ENCODE measurements at regions not wholly inside any gene's neighbourhood (a gene's known extent, or its start where the extent isn't known, plus 50 kb on each side); places are given as distances from the start of the nearest gene placed in this dataset.
"Not testable (repeated sequence)": the region's sequence is repeated elsewhere in the genome, so short reads cannot be mapped to it uniquely, and the experiment has no call there.

DNA sequence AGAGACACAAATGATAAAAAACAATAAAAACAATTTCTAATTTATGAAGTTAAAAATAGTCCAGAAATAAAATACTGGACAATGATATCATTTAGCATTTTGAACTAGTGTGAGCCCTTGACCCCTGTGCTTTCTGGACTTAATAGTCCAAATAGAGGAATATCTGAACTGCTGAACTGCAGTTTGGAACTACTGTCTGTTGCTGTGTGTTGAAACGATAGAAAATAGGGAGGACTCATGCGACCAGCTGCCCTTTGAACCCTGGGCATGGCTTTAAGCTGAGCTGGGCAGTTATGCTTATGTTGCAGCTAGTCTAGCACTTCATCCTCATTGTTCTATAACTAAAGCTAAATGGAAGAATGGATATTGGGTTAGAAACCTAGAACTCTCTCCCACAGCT, 99.5 kb downstream of the FMR1NB start:
- no peak for DNase-seq

DNA sequence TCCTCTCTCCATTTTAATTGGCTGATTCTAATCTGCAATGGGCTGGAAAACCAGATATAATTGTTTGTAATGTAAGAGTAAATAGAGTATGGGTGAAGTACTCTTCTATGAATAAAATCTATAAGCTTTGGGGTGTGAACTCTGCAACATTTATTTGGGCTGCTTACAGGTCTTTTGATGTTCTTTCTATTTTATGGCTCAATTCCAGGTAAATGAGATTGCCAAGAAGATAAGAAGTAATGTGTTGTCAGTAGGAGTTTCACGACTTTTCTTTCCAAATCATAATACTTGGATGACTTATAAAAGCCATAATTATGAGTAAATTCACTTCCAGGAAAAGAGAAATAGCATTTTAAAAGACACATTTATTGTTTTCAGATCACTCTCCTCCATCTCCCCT, 103.5 kb downstream of the FMR1NB start:
- DNase-seq: no peak

DNA sequence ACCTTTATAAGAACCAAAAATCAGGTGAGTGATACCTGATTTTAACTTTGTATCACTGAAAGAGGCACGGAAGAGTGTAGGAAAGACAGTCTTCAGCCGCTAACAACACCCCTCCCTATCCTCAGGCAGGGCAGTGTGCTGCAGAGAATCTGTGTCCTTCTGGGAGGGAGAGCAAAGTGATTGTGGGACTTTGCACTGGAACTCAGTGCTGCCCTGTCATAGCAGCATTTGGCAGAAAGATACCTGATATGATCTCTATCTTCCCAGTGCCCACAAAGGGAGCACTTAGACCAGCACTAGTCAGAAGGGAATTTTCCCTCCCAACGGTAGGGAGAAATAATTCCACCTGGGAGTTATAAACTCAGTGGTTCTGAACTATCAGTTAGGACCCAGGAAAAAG, 139.0 kb downstream of the FMR1NB start:
- DNase-seq: no peak

DNA sequence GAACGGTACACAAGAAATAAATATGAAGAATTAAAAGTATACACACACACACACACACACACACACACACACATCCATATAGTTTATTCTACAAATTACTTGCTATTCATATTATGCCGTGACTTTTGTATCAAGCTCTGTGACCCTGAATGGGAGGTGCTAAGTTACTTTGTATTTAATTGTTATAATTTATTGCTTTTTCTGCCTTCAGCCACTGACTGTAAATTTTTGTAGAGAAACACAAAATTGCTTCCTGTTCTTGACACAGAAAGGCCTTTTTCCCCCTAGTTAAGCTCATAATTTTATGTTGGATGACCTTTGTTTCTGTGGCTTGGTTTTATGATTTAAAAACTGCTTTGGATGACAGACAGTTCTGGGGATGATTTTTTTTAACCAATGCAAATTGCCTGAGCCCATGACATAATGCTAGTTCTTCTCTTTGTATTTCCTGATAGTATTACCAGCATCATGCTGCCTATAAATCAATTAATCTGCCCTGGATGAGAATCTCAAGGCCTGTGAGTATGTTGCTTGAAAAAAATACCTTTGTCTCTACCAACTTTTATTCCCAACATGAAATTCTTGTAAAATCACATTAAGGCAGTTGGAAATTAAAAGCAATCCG, 140.0 kb downstream of the FMR1NB start:
- no peak for DNase-seq

DNA sequence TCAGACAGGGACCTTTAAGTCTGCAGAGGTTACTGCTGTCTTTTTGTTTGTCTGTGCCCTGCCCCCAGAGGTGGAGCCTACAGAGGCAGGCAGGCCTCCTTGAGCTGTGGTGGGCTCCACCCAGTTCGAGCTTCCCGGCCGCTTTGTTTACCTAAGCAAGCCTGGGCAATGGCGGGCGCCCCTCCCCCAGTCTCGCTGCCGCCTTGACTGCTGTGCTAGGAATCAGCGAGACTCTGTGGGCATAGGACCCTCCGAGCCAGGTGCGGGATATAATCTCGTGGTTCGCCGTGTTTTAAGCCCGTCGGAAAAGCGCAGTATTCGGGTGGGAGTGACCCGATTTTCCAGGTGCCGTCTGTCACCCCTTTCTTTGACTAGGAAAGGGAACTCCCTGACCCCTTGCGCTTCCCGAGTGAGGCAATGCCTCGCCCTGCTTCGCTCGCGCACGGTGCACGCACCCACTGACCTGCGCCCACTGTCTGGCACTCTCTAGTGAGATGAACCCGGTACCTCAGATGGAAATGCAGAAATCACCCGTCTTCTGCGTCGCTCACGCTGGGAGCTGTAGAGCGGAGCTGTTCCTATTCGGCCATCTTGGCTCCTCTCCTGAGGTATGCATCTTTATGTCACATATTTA, 147.9 kb downstream of the FMR1NB start:
- not testable (repeated sequence) for DNase-seq

DNA sequence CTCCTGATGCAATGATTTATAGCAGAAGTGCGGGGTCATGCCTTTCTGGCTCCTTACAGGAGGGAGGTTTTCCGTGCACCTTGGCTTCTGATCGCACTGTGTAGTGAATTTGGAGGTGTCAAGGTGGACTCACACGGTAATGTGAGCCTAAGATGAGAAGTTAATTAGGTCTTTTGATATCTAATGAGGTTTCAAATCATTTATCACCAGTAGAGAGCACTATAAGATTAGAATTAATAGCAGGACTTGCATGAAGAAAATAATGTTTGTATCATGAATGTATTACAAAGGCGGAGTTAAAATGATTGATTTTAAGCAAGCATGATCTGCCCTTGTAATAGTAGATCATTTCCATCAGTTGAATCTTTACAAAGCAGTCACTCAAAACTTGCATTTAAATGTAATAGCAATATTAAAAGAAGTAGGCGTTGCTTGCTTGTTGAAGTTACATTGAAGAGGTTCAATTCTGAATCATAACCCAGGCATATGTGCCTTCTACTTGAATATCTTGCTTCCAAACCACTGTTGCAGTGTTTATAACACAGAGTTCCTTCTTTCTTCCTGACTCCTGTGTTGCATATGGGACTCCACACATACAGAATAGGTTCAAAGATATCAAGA, 152.1 kb downstream of the FMR1NB start:
- DNase-seq: peak; percentile 9

DNA sequence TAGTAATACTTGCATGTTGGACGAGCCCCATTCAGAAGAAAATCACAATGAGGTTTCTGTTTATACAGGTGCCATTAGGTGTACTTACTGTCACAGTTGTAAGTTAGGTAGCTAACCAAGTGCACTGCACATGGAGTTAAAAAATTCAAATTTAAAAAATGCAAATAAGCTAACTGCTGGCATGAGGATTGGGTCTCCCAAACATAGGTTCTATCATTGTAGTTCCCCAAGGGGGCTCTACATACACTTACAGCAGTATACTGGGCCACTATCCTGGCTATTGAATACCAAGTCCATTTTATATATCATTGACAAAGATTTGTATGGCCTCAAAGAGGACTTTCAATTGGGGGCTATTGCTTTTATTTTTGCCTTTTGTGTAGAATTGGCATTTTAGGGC, 153.4 kb downstream of the FMR1NB start:
- DNase-seq: no peak

DNA sequence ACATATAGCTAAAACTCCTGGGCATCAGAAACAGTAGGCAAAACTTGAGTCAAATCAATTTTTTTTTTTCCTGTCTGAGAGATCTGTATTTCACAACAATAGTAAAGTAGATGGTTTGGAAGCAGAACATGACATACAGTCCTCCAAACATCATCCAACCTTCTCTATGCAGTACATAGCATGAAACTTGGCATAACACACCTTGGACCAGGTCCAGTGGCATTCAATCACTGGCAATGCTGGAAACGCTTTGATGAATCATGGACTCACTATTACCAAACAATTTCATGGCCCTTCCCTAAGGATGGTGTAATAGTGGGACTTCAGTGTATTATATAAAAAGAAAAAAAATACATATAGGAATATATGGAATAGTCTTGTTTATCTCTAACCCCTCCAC, 154.6 kb downstream of the FMR1NB start:
- DNase-seq: no peak

DNA sequence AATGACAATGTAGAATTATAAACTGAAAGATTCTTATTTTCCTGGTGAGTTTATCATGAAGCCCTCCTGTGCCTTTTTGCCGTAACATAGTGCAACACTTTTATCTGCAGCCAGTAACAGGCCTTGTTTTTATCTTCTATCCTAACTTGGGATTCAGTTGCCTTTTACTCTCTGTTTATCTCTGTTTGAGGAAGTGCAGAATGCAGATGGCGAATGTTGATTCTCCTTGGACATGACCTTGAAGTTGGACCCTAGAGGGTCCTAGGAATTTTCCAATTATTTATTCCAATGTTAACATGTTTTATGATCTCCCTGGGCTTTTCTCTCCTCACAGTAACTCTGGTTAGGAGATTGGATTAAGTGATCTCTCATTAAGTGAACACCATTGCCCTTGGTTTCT, 165.0 kb downstream of the FMR1NB start:
- DNase-seq: no peak

DNA sequence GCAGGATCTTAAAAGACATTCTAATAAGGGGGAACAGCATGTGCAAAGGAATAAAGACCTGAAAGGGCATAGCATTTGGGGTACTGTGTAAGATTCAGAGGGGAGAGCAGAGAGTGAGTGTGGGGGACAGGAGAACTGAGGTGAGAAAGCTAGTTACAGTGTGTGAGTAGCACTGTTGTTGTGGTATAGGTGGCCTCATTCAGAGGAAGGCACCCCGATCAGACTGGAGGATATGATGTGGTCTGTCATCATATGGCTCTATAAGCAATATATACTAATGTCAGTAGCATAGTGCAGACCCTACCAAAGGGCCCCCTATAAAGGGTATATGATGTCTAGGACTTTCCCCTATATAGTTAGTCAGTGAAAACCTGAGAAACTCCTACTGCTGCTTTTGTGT, 175.8 kb downstream of the FMR1NB start:
- DNase-seq: no peak

DNA sequence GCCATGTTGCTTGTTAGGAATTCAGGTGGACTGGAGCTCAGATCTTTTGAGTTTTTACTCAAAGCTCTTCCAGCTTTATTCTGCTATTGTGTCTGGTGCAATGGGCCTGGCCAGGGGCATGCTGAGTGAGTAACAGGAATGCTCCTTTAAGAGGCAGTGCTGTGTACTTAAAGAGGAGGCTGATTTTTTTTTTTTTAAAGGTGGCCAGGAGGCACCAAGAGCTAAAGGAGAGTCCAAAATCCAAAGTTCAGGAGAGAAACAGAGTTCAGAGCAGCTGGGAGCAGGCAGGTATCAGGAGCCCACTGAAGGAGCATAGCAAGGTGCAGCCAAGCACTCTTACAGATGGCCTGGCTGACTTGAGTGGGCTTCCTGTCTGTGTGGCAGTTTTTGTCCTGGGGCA, 178.7 kb downstream of the FMR1NB start:
- no peak for DNase-seq

DNA sequence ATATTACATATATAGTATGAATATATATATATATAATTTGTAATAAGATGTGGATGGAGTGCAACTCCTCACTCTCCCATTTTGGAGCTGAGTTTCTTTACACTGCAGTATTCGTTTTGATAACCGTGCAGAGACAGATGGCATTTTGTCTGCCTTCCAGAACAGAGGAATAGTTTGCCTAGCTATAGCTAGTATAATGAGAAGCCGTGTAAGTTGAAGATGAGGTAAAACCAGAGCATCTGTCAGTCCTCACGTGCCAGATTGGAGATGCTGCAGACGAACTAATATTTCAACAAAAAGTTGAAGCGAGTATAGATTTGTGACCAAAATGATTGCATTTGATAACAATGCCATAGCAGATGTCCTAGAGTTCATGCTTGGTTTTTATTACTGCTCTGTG, 180.6 kb downstream of the FMR1NB start:
- no peak for DNase-seq

DNA sequence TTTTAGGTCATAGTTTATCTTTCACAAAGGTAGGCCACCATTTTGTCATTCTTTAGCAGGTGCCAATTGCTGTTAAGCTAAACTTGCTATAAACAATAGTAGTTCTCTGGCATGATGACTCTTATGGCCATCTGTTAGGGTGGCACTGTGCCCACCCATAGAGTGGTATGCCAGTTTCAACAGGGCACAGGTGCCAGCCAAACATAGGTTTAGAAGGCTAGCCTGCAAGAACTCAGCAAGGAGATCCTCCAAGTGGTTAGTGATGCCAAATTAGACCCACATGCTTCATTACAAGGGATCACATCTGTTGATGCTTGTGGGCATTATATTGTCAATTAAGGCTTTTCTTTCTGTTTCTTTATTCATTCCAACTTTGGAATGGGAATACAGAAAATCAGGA, 204.5 kb downstream of the FMR1NB start:
- no peak for DNase-seq

DNA sequence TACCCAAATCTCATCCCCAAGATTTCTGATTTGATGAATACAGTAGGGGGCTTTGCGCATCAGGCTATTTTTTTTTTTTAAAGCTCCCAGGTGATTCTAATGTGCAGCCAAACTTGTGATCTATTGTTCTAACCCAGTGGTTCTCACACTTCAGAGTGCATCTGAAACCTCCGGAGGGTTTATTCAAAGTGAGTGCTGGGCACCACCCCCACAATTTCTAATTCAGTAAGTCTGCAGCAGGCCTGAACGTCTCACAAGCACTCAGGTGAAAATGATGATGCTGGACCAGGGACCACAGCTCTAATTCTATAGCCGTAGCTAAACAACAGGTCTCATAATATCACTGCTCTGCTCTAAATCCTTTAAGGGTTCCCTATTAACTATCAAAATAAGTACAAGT, 211.4 kb downstream of the FMR1NB start:
- DNase-seq: no peak

DNA sequence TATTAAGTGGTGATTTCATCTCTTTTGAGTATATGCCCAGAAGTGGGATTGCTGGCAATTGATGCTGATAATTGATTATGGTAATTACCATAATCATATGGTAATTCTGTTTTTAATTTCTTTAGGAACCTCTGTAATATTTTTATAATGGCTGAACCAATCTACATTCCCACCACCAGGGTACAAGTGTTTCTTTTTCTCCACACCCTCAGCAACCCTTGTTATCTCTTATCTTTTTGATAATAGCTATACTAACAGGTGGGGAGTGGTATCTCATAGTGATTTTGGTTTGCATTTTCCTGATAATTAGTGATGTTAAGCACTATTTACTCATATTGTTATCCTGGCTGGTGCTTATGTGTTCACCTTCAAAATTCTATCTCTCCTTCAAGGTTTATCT, 212.6 kb downstream of the FMR1NB start:
- no peak for DNase-seq

DNA sequence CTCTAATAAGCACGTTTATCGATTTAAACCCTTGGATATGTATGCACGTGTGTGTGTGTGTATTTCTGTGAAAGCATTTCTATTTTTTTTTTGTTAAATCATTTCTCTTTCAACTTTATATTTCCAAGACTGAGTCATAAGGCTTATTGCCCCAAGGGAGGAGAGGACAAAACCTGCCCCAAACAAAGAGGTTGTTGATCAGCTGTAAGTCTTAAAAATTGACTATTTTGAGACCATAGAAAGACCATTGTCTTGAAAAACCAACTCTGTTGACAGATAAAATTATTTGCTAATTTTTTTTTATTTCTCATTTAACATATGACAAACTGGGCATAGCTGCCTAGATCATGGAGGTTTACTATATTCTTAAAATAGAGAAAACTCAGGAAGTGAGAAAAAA, 222.4 kb downstream of the FMR1NB start:
- DNase-seq: no peak

DNA sequence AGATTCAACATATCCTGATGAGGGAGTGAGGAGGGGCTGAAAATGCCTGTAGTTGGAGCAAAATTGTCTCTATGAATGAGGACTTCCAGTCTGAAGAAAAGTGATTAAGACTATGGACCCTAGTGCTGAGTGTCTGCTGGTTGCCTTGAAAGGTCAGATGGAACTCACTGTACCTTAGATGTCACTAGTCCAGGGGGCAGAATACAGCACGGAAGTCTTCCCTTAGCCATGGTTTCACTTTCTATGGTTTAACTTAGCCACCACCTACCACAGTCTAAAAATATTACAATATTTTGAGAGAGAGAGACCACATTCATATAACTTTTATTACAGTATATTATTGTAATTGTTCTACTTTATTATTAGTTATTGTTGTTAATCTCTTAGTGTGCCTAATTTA, 223.1 kb downstream of the FMR1NB start:
- no peak for DNase-seq

DNA sequence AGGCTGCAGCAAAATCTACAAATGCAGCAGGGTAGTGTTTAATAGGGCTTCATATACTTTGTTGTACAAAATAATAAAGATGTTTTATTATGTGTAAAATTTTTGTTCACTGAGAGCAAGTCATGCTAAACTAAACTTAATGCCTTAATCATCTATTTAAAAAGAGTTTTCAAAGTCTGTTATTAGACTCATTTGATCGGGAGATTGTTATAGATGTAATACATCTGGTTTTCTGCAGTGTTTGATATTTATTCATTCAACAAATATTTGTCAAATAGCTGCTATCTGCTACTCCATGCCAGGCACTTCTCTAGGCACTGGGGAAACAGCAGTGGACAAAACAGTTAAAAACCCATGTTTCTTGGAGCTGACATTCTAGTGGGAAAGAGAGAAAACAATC, 233.6 kb downstream of the FMR1NB start:
- no peak for DNase-seq

DNA sequence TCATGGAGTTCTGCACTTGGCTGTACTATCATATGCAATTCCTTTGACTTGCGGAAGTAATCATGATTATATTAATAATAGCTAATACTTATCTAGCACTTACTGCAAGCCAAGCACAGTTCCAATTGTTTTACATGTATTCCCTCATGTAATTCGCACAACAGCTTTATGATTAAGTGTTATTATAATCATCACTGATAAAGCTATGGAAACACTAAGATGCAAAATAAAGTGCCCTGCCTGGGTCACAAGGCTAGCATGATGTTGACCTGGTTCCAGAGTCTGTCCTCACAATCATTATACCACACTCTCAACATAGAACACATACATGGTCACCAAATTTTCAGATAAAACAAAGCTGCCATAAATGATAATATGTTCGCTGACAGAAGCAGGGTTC, 234.6 kb downstream of the FMR1NB start:
- no peak for DNase-seq

DNA sequence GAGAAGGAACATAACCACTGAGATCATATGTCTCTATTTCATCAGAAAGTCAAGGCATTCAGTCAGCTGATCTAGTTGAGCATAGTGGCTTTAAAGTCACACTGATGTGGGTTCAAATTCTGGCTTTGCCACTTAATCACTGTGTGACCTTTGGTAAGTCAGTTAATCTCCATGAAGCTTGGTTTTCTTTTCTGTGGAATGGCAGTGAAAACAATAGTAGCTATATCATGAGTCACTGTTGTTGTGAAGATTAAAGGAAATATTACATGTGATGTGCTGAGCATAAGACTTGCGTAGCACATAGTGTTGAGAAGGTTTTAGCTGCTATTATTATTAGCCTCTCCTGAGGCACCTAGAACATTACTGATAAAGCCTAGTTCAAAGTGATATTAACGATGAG, 242.2 kb downstream of the FMR1NB start:
- no peak for DNase-seq

DNA sequence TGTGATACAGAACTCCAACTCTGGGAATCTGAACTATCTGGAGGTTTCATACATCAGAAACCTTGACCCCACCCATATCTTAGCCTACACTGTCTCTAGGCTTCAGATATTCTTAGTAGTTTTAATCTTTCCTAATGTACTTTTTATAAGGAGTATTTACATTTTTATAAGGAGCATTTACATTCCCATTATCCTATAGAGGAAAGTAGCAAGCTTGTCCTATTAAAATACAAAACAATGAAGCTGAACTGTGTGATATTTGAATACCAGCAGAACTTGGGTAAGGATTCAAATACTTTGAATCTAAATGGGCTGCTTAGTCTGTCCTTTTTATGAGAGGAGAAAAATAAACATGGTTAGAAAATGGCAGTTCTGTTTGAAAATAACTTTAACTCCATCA, 247.4 kb downstream of the FMR1NB start:
- no peak for DNase-seq

DNA sequence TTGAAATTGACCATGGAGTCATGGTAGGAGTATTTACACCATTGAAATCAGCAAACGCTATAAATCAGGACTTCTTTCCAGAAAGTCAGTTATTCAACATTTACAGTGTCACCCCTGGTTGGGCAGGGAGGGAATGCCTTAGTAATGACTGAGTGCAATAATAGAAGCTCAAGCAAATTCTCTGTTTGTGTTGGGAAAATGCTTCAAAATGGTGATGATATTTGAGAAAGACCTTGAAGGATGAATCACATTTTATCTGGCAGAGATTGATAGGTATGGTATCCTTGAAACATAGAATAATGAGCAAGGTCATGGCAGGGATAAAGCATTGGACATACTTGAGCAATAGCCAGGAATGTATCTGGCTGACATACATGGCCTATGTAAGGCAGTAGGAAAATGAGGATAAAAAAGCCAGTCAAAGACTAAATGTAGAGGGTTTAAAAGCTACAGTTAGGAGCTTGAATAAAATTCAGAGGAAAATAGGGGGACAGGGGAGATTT, 248.7 kb downstream of the FMR1NB start:
- DNase-seq: no peak

DNA sequence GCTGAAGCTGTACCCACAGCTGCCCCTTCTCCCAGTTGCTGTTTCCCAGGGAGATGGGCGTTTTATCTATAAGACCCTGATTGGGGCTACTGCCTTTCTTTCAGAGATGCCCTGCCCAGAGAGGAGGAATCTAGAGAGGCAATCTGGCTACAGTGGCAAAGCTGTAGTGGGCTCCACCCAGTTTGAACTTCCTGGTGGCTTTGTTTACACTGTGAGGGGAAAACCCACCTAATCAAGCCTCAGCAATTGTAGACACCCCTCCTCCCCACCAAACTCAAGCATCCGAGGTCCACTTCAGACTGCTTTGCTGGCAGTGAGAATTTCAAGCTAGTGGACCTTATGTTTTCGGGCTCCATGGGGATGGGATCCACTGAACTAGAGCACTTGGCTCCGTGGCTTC, 240.4 kb upstream of the AFF2 start:
- no peak for DNase-seq

DNA sequence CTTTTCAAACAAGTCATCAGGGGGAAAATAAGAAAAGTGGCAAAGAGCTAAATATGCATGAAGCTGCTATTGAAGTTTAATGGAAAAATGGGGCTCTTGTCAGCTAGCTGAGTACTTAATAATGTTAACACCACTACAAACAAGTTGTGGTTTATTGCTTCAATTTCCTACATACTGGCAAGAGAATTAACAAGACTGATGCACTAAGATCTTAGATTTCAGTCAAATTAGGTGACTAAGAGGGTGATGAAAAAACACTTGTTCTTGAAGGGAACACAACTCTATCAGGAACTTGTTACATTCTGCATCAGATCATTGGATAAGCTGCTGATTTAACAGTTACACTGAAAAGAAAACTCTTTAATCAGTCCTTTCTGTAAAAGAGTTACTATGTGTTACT, 234.6 kb upstream of the AFF2 start:
- DNase-seq: no peak

DNA sequence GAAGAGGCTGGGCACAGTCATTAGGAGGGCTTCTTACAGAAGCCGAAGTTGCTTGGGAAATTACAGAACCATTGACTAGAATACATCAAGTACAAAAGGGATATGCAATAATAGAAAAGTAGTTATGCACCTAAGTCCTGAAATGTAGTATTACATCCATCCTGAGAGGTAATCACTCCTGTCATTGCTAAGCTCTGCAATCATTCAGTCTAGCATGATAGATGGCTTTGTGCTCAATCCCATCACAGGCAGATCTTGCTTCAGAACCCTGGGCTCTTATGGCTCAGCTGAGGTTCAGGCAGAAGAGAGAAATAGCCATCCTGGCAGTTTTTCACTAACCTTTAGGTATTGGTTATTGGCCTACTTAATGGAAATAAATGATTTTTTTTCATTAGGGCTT, 231.7 kb upstream of the AFF2 start:
- DNase-seq: no peak

Measured in NCI-H2227 treated with DMSO at 0.1 percent for 48 hours (cell line).